Mucosa of descending colon (tissue), 3 donors: ENCODE measurements at regions not wholly inside any gene's neighbourhood (a gene's known extent, or its start where the extent isn't known, plus 50 kb on each side); places are given as distances from the start of the nearest gene placed in this dataset.

Source experiments
- ATAC-seq: fragments of 200-7000 bp; cut with Tn5 transposase; one replicate; pipeline ENCODE4 v1.9.1; 2020; ENCODE audit warnings: mild to moderate bottlenecking, moderate library complexity
- DNase-seq, 3 donors: peaks; one replicate each; pipeline ENCODE4 v3.0.0-alpha.2; 2020
- H3K36me3 ChIP-seq: fragments of 200-600 bp; one replicate; pipeline ENCODE4 v1.8.0; 2021; ENCODE audit warnings: low read depth, mild to moderate bottlenecking
- H3K4me1 ChIP-seq: fragments of 200-600 bp; one replicate; pipeline ENCODE4 v1.8.0; 2021; ENCODE audit warnings: low read depth, mild to moderate bottlenecking
- H3K4me3 ChIP-seq: fragments of 200-600 bp; one replicate; pipeline ENCODE4 v1.8.0; 2021; ENCODE audit warnings: mild to moderate bottlenecking
- H3K9me3 ChIP-seq: fragments of 200-600 bp; one replicate; pipeline ENCODE4 v1.8.0; 2021; ENCODE audit warnings: mild to moderate bottlenecking
- intact Hi-C, 2 donors: fragments of 100-400 bp; cut with DNase I in 1 of 2; cut with micrococcal nuclease in 1 of 2; formaldehyde crosslinking; loops; one replicate each; pipeline versions ENCODE4 v1.11.0 to v1.11.1; 2022; cut with DNase I, micrococcal nuclease
- TF ChIP-seq, protein P1 (sequence below): fragments of 200-600 bp; IDR thresholded peaks from one replicate; pipeline ENCODE4 v1.8.0; 2022; ENCODE audit warnings: antibody characterized with exemption, mild to moderate bottlenecking
- donor health status: DM: no; HTN: no; CAD: no; lungs with moderate emphysema.
- donor health status: DM: no; HTN: no; CAD: no.
- donor health status: DM: no; HTN: yes; CAD: no.

DNA sequence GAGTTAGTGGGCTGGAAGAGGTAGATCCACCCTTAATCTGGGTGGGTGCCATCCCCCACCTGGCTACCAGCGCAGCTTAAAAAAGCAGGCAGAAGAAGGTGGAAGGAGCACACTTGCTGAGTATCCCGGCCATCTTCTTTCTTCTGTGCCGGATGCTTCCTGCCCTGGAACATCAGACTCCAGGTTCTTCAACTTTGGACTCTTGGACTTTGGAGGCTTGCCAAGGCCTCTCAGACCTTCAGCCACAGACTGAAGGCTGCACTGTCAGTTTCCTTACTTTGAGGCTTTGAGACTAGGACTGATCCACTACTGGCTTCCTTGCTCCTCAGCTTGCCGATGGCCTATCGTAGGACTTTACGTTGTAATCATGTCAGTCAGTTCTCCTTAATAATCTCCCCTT is 127.6 kb upstream of the GPC6 start:
- ATAC-seq, result peak; percentile 17
- intact Hi-C loops, result no loop called here
- DNase-seq, result peak in 2 of 3 donors; percentile 24 to 32

DNA sequence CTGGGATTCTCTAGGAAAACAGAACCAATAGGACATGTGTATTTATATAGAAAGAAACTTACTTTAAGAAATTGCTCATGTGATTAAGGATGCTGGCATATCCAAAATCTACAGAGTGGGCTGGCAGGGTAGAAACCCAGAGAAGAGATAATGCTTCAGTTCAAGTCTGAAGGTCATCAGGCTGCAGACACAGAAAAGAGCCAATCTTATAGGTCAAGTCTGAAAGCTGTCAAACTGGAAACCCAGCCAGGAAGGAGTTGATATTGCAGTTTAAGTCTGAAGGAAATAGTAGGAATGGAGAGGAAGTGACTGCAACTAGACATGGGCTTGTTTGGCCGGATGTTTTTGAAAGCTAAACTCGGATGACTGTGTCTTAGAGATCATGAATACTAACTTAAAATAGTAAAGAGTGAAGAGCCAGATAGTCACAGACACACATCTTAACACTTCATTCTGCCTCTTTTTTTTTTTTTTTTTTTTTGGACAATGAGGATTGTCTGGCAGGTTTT is 125.3 kb upstream of the GPC6 start:
- Histone ChIP-seq H3K9me3 (no peaks in the 10 kb centered on the region), H3K4me3 (no peak overlapping the region), H3K36me3 (no peaks in the 10 kb centered on the region), H3K4me1 (no peaks in the 10 kb centered on the region)
- TF ChIP-seq, protein P1, sequence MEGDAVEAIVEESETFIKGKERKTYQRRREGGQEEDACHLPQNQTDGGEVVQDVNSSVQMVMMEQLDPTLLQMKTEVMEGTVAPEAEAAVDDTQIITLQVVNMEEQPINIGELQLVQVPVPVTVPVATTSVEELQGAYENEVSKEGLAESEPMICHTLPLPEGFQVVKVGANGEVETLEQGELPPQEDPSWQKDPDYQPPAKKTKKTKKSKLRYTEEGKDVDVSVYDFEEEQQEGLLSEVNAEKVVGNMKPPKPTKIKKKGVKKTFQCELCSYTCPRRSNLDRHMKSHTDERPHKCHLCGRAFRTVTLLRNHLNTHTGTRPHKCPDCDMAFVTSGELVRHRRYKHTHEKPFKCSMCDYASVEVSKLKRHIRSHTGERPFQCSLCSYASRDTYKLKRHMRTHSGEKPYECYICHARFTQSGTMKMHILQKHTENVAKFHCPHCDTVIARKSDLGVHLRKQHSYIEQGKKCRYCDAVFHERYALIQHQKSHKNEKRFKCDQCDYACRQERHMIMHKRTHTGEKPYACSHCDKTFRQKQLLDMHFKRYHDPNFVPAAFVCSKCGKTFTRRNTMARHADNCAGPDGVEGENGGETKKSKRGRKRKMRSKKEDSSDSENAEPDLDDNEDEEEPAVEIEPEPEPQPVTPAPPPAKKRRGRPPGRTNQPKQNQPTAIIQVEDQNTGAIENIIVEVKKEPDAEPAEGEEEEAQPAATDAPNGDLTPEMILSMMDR, result no peak
- no peak for DNase-seq
- intact Hi-C loops, result no loop called here
- ATAC-seq, result no peak

More for the DNA sequence above, 127.6 kb upstream of the GPC6 start:
- Histone ChIP-seq H3K4me1 (no peaks in the 10 kb centered on the region), H3K9me3 (no peaks in the 10 kb centered on the region), H3K36me3 (no peaks in the 10 kb centered on the region), H3K4me3 (no peak overlapping the region)
- TF ChIP-seq, protein P1, result no peak

DNA sequence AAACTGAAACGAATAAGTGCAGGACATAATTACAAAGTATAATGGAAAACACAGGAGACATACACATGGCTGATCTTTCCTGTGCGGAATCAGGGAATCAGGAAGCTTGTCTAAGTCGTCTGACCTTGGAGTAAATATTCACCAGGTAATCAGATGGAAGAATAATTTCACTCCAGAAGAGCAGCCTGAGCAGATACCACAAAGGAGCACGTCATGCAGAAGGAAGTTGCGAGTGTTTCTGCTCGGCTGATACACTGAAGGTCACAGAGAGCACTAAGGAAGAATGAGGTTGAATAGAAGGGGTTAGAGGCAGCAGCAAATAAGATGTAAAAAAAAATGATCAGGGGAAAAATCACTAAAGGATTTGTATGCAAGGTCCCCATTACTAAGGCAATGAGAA is 122.3 kb upstream of the GPC6 start:
- H3K4me3 ChIP-seq, result no peak overlapping the region
- ATAC-seq (no peak), DNase-seq (no peak)
- intact Hi-C loops, result no loop called here
- TF ChIP-seq, protein P1, result no peak
- H3K36me3 ChIP-seq, result no peaks in the 10 kb centered on the region
- no peaks in the 10 kb centered on the region for H3K9me3 ChIP-seq
- H3K4me1 ChIP-seq, result no peaks in the 10 kb centered on the region

DNA sequence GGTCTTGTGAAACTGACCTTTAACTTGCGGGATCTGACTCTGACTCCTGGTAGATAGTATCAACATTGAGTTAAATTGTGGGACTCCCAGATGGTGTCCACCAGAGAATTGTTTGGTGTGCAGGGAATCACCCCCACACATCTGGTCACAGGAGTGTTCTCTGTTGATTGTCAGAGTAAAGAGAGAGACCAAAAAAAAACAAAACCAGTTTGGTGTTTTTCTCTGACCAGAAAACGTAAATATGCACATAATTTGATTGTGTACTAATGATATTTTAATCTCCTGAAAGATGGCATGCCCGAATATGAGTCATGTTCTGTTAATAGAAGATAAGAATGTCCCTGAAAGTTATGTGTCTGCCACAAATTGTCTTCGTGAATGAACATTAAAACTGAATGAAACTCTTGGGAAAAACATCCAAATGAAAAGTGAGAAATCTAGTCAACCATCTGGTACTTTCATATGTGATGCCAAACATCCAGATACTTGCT is 118.5 kb upstream of the GPC6 start:
- no peak for DNase-seq
- H3K9me3 ChIP-seq, result no peaks in the 10 kb centered on the region
- no peaks in the 10 kb centered on the region for H3K36me3 ChIP-seq
- no peak overlapping the region for H3K4me3 ChIP-seq
- intact Hi-C loops, result no loop called here
- H3K4me1 ChIP-seq, result no peaks in the 10 kb centered on the region
- TF ChIP-seq, protein P1, result no peak
- ATAC-seq, result no peak

DNA sequence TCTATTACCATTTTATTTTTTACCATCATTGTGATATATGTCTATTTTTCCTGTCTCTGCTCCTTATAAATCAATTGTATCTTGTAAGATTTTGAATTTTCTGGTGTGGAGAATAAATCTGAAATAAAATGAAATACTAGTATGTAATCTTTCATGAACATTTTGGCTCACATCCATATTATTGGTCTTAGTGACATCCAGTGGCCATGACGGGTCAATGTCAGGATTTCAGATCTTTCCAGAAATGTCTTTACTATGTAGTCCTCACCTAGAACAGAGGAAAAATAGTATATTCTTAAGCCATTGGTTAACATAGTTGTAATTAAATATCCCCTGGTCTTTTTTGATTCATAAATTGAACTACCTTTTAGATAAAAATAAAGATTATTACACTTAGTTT is 109.8 kb upstream of the GPC6 start:
- Histone ChIP-seq H3K4me3 (no peak overlapping the region), H3K9me3 (no peaks in the 10 kb centered on the region), H3K4me1 (no peaks in the 10 kb centered on the region), H3K36me3 (no peaks in the 10 kb centered on the region)
- intact Hi-C loops, result no loop called here
- DNase-seq (no peak), ATAC-seq (no peak)
- TF ChIP-seq, protein P1, result no peak
